Stomach (tissue), 8 donors: ENCODE measurements at regions not wholly inside any gene's neighbourhood (a gene's known extent, or its start where the extent isn't known, plus 50 kb on each side); places are given as distances from the start of the nearest gene placed in this dataset.

Experiments used
- DNase-seq, 2 donors: peaks; one replicate each; pipeline versions ENCODE4 v3.0.0 to v3.0.0-alpha.2; 2013 to 2019
- H3K27ac ChIP-seq, 5 donors: fragments of 200-600 bp in 4 of 5; sonication (generic) in 4 of 5; one replicate each; pipeline ENCODE4 v1.5.1; 2013 to 2019; ENCODE audit warnings: mild to moderate bottlenecking in 1 of 5, moderate library complexity in 1 of 5
- H3K27me3 ChIP-seq, 3 donors: fragments of 200-600 bp; sonication (generic); one replicate each; pipeline ENCODE4 v1.5.1; 2017 to 2019; ENCODE audit warnings: mixed run types in 1 of 3
- H3K36me3 ChIP-seq, 4 donors: fragments of 200-600 bp; sonication (generic); 1 replicate in 3 of 4; 2 replicates in 1 of 4; pipeline ENCODE4 v1.5.1; 2016 to 2019
- H3K4me1 ChIP-seq, 4 donors: fragments of 200-600 bp; sonication (generic); one replicate each; pipeline ENCODE4 v1.5.1; 2016 to 2019
- H3K4me3 ChIP-seq, 4 donors: fragments of 200-600 bp; sonication (generic) in 3 of 4; one replicate each; pipeline ENCODE4 v1.5.1; 2016 to 2019; ENCODE audit warnings: mild to moderate bottlenecking in 1 of 4
- H3K9me3 ChIP-seq, 4 donors: fragments of 200-600 bp; sonication (generic); one replicate each; pipeline ENCODE4 v1.5.1; 2016 to 2019
- EP300 ChIP-seq: sonication (generic); formaldehyde crosslinking; IDR thresholded peaks from one replicate; pipeline ENCODE4 v1.6.1; 2017; ENCODE audit warnings: antibody characterized with exemption
- POLR2A ChIP-seq, 4 donors: fragments of 450-650 bp; IDR thresholded peaks; one replicate each; pipeline ENCODE4 v1.6.1; 2016; ENCODE audit warnings: antibody characterized with exemption in 4 of 4, control low read depth in 2 of 4, mild to moderate bottlenecking in 1 of 4, moderate library complexity in 1 of 4
- POLR2AphosphoS5 ChIP-seq, 3 donors: sonication (generic); formaldehyde crosslinking; IDR thresholded peaks; one replicate each; pipeline ENCODE4 v1.6.1; 2016; ENCODE audit warnings: antibody characterized with exemption in 3 of 3
- WGBS, 5 donors: extraction: QIAGEN DNeasy Blood & Tissue Kit in 3 of 5; methylation state at CpG; one replicate each; pipeline versions ENCODE4 v1.1.5 to v1.1.7; 2013 to 2018; 5-methylcytosine and 5-hydroxymethylcytosine counted together
- intact Hi-C: fragments of 100-400 bp; cut with DNase I; formaldehyde crosslinking; loops from one replicate; pipeline ENCODE4 v1.15.1; 2023; ENCODE audit warnings: low total_unique reads
- TF ChIP-seq, protein P1 (sequence below), 7 experiments: fragments of 450-650 bp in 4 of 7; fragments of 200-600 bp in 3 of 7; sonication (generic) in 3 of 7; IDR thresholded peaks; one replicate each; pipeline ENCODE4 v1.5.1; 2016 to 2019; ENCODE audit warnings: antibody characterized with exemption in 7 of 7, control low read depth in 2 of 7, mild to moderate bottlenecking in 1 of 7
- donor health status: healthy with polysubstance abuse.
- donor health status: Bipolar disorder and iron deficiency.
- donor health status: healthy.

DNA sequence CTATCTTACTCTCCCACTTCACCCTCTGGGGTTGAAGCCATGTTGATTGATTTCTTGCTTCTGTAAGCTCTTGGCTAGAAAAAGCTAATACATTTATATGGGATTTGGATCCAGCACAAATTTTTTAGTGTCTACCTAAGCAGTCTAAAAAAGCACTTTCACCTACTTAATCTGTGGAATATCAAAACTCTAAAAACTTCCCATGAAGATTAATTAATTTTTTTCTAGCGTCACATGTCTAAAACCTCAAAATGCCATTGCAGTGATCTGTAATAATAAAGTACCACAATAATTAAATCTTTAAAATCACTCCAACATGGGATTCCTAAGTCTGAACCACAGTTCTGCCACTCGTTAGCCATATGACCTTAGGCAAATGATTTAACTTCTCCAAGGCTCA, 180.1 kb downstream of the EN1 start:
- no peak overlapping the region for H3K27ac ChIP-seq
- TF ChIP-seq, protein P1, sequence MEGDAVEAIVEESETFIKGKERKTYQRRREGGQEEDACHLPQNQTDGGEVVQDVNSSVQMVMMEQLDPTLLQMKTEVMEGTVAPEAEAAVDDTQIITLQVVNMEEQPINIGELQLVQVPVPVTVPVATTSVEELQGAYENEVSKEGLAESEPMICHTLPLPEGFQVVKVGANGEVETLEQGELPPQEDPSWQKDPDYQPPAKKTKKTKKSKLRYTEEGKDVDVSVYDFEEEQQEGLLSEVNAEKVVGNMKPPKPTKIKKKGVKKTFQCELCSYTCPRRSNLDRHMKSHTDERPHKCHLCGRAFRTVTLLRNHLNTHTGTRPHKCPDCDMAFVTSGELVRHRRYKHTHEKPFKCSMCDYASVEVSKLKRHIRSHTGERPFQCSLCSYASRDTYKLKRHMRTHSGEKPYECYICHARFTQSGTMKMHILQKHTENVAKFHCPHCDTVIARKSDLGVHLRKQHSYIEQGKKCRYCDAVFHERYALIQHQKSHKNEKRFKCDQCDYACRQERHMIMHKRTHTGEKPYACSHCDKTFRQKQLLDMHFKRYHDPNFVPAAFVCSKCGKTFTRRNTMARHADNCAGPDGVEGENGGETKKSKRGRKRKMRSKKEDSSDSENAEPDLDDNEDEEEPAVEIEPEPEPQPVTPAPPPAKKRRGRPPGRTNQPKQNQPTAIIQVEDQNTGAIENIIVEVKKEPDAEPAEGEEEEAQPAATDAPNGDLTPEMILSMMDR (IDR thresholded peaks at IDR 0.05), result no peak
- TF ChIP-seq POLR2A (IDR thresholded peaks at IDR 0.05), result no peak
- no peaks in the 10 kb centered on the region for H3K36me3 ChIP-seq
- DNase-seq, result no peak
- no peaks in the 10 kb centered on the region for H3K27me3 ChIP-seq
- peaks cover 0 to 9% (median 0%) of the 10 kb centered on the region in 4 donors for H3K4me1 ChIP-seq
- H3K4me3 ChIP-seq, result no peak overlapping the region
- H3K9me3 ChIP-seq, result no peaks in the 10 kb centered on the region
- intact Hi-C loops, result no loop called here
- WGBS, 5 donors, result 72 to 91% (median 86%) methylated on average over 2 of the region's 2 CpGs

DNA sequence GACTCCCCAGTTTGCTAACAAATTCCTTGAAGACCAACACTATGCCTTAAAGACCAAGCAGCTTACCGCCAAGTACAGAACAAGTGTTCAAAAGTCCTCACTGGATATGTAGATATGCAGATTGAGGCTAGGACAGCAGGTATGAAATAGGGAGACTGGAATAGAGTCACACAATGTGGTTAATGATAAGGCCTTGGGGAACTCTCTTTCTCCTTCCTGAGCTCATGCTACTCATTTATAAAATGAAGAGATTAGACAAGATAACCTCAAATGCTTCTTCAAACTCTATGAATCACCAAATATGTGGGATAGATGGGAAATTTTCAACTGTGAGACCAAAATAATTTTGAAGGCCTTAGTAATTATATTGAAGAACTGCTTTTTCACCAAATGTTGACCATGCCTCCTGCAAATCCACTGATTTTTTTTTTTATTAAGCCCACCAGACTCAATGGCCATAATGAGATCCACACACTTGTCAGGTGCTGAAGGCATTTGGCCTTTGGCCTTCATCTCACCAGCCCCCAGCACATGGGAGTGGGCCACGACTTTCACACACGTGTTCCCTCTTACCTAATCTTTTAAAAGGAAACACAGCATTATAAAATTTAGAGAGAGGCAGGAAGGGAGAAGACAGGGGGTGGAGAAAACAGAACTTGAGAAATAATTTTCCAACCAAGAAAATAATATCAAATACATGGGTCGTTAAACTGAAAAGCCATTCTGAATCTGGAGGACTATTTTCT, 181.5 kb downstream of the EN1 start:
- Histone ChIP-seq H3K27ac (no peak overlapping the region), H3K4me3 (no peak overlapping the region), H3K9me3 (no peaks in the 10 kb centered on the region), H3K4me1 (peaks cover 0 to 6% (median 0%) of the 10 kb centered on the region in 4 donors), H3K36me3 (no peaks in the 10 kb centered on the region), H3K27me3 (no peaks in the 10 kb centered on the region)
- 62 to 83% (median 77%) methylated on average over 4 of the region's 4 CpGs for WGBS, 5 donors
- TF ChIP-seq, protein P1 (IDR thresholded peaks at IDR 0.05), result no peak
- TF ChIP-seq EP300, result no peak
- TF ChIP-seq POLR2AphosphoS5 (IDR thresholded peaks at IDR 0.05), result no peak
- TF ChIP-seq POLR2A (IDR thresholded peaks at IDR 0.05), result no peak
- intact Hi-C loops, result no loop called here
- no peak for DNase-seq

DNA sequence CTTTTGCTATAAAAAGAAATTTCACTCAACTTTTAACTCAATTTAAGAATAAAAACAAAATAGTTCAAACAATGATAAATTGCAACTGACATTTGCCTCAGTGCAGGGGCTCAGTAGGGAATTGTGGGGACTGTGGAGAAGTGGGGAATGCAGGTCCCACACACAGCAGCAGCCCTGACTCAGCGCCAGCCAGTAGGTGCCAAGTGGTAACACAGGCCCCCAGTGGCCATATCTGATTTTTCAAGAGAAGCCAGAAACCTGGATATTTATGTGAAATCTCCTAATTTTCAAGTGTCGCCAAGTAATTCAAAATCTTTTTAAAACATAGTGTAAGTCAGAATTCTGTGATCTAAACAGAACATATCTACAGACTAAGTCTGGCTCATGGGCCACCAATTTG, 186.3 kb downstream of the EN1 start:
- no peaks in the 10 kb centered on the region for H3K4me1 ChIP-seq
- no peak overlapping the region for H3K27ac ChIP-seq
- H3K9me3 ChIP-seq, result no peaks in the 10 kb centered on the region
- H3K36me3 ChIP-seq, result no peaks in the 10 kb centered on the region
- no peak overlapping the region for H3K4me3 ChIP-seq
- no peaks in the 10 kb centered on the region for H3K27me3 ChIP-seq
- WGBS, 5 donors, result 82 to 92% (median 86%) methylated on average over 2 of the region's 2 CpGs
- no peak for DNase-seq
- intact Hi-C loops, result no loop called here
- TF ChIP-seq POLR2AphosphoS5 (IDR thresholded peaks at IDR 0.05) (no peak), POLR2A (IDR thresholded peaks at IDR 0.05) (no peak), EP300 (no peak)
- TF ChIP-seq, protein P1 (IDR thresholded peaks at IDR 0.05), result no peak

DNA sequence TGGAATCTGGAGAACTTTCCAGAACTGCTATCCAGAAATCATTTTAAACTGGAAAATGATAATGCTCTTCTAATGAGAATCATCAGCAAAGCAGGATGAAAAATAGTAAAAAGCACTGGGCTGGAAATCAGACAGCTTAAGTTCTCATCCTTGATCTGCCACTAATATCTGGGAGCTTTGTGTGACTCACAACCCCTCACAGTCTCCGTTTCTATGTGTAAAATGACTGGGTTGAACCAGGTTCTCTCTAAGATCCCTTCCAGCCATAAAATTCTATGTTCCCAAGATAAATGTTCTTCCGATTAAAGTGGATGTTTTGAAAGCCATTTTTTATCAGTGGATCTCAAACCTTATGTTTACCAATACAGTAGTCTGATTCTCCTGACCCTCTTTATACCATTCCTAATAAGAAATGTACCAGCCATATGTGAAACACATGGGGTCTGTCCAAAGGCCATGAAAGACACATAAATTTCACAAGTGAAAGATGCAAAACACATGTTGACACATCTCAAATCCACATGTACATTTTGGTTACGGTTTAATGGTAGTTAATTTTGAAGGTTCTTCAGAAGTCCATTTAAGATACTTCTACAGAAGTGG, 188.8 kb downstream of the EN1 start:
- no peak overlapping the region for H3K4me3 ChIP-seq
- H3K9me3 ChIP-seq, result no peaks in the 10 kb centered on the region
- no peaks in the 10 kb centered on the region for H3K36me3 ChIP-seq
- WGBS, 5 donors, result 76 to 82% (median 77%) methylated on average over 3 of the region's 3 CpGs
- H3K4me1 ChIP-seq, result no peaks in the 10 kb centered on the region
- H3K27me3 ChIP-seq, result no peaks in the 10 kb centered on the region
- H3K27ac ChIP-seq, result no peak overlapping the region
- DNase-seq, result no peak
- intact Hi-C loops, result no loop called here
- TF ChIP-seq, protein P1 (IDR thresholded peaks at IDR 0.05), result no peak
- TF ChIP-seq EP300 (no peak), POLR2AphosphoS5 (IDR thresholded peaks at IDR 0.05) (no peak), POLR2A (IDR thresholded peaks at IDR 0.05) (no peak)
